ENCODE measurements at regions not wholly inside any gene's neighbourhood (a gene's known extent, or its start where the extent isn't known, plus 50 kb on each side); places are given as distances from the start of the nearest gene placed in this dataset.

DNA sequence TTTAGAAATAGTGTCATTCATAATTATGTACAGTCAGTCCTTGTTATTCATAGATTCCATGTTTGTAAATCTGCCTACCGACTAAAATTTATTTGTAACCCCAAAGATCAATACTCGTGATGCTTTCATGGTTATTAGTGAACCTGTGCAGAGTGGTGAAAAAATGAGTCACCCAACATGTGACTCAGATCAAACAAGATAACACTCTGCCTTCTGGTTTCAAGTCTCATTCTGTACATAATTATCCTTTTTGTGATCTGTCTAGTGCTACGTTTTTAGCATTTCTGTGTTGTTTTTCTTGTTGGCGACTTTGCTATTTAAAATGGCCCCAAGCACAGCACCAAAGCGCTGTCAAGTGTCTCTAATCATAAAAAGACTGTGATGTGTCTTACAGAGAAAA is 274.7 kb downstream of the SUCLA2 start:
- H2BK15ac ChIP-seq (ENCODE audit: low read depth, low read length): no peak overlapping the region
- WGBS, 2 experiments (ENCODE audit: extremely low coverage in 2 of 2, insufficient read length in 1 of 2): no CpG with 5 or more reads among the region's 5 CpGs
- H3K4me2 ChIP-seq (ENCODE audit: low read depth, low read length): no peak overlapping the region
- H3K36me3 ChIP-seq (ENCODE audit: control insufficient read depth, insufficient read depth, low read length): no peaks in the 10 kb centered on the region
- H3K27me3 ChIP-seq (ENCODE audit: control insufficient read depth, insufficient read depth, low read length): peaks cover 5% of the 10 kb centered on the region; the same call in 1 of the 2 replicates
- in situ Hi-C loops (cut with MboI; ENCODE audit: low sequenced_read_pairs): no loop called here
- H3K23ac ChIP-seq (ENCODE audit: low read depth, low read length): no peak overlapping the region
- H4K20me1 ChIP-seq (ENCODE audit: insufficient read depth, low read length): no peaks in the 10 kb centered on the region
- TF ChIP-seq CHD1 (IDR thresholded peaks at IDR 0.05; ENCODE audit: low read depth, low read length) (no peak), CEBPB (IDR thresholded peaks at IDR 0.05; ENCODE audit: low read depth, low read length) (no peak), RFX5 (IDR thresholded peaks at IDR 0.05; ENCODE audit: low read depth, low read length) (no peak), NFE2L2 (IDR thresholded peaks at IDR 0.05; ENCODE audit: low read depth, low read length) (no peak), RAD21 (IDR thresholded peaks at IDR 0.05; ENCODE audit: low read length) (no peak), MAFK (IDR thresholded peaks at IDR 0.05; ENCODE audit: low read depth, low read length) (no peak)
- TF ChIP-seq, protein P1, sequence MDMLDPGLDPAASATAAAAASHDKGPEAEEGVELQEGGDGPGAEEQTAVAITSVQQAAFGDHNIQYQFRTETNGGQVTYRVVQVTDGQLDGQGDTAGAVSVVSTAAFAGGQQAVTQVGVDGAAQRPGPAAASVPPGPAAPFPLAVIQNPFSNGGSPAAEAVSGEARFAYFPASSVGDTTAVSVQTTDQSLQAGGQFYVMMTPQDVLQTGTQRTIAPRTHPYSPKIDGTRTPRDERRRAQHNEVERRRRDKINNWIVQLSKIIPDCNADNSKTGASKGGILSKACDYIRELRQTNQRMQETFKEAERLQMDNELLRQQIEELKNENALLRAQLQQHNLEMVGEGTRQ (IDR thresholded peaks at IDR 0.05; ENCODE audit: low read depth, low read length): no peak
- H4K91ac ChIP-seq (ENCODE audit: insufficient read depth, low read depth, low read length): no peak overlapping the region
- ATAC-seq (ENCODE audit: low read depth): no peak
- H2AK5ac ChIP-seq (ENCODE audit: low read depth, low read length): no peak overlapping the region
- H4K5ac ChIP-seq (ENCODE audit: low read depth, low read length): no peak overlapping the region
- H3K9me3 ChIP-seq (ENCODE audit: control insufficient read depth, insufficient read depth, low read length): no peaks in the 10 kb centered on the region
- H2BK5ac ChIP-seq (ENCODE audit: low read depth, low read length, poor library complexity, severe bottlenecking): no peak overlapping the region
- no peak overlapping the region for H2BK20ac ChIP-seq (ENCODE audit: low read depth, low read length)
- H2BK120ac ChIP-seq (ENCODE audit: low read depth, low read length): no peak overlapping the region
- no peaks in the 10 kb centered on the region for H3K79me1 ChIP-seq (ENCODE audit: low read depth in 1 of 2, low read length in 2 of 2)
- no peak overlapping the region for H3K4ac ChIP-seq (ENCODE audit: low read depth, low read length)
- dilution Hi-C loops (cut with HindIII; ENCODE audit: low sequenced_read_pairs, unreplicated experiment): no loop called here
- POLR2A ChIA-PET (ENCODE audit: unreplicated experiment): no interaction called here
- H3K18ac ChIP-seq (ENCODE audit: low read depth, low read length): no peak overlapping the region
- H3K27ac ChIP-seq (ENCODE audit: insufficient read depth, low read length): no peak overlapping the region
- no TSS peak for BruUV-seq (replicated peaks)
- H3K9ac ChIP-seq (ENCODE audit: low read depth, low read length): no peak overlapping the region
- H3K9me1 ChIP-seq (ENCODE audit: insufficient read depth, low read length): no peaks in the 10 kb centered on the region
- H3K4me3 ChIP-seq (ENCODE audit: insufficient read depth, low read depth, low read length): no peak overlapping the region
- CTCF ChIA-PET: no interaction called here
- no peaks in the 10 kb centered on the region for H3K4me1 ChIP-seq (ENCODE audit: control insufficient read depth, insufficient read depth, low read length)
- DNase-seq: no peak
- no peak overlapping the region for H4K8ac ChIP-seq (ENCODE audit: low read depth in 2 of 2, low read length in 2 of 2)
- intact Hi-C loops (cut with micrococcal nuclease): no loop called here
- H2AK9ac ChIP-seq (replicated peaks; ENCODE audit: low read depth, low read length, poor library complexity): no peak overlapping the region
- no peak overlapping the region for H3K56ac ChIP-seq (ENCODE audit: extremely low read depth, insufficient read depth, low read length)
- no peak overlapping the region for H3K14ac ChIP-seq (replicated peaks; ENCODE audit: low read depth, low read length)
- H2AFZ ChIP-seq (replicated peaks; ENCODE audit: low read length, poor library complexity): no peak overlapping the region
